GM19238 (cell line): ENCODE measurements at regions not wholly inside any gene's neighbourhood (a gene's known extent, or its start where the extent isn't known, plus 50 kb on each side); places are given as distances from the start of the nearest gene placed in this dataset.
"Not testable (repeated sequence)": the region's sequence is repeated elsewhere in the genome, so short reads cannot be mapped to it uniquely, and the experiment has no call there.

Experiments
- DNase-seq: peaks from one replicate; pipeline ENCODE4 v3.0.0; 2011; ENCODE audit warnings: low spot score; ENCODE audit not compliant: insufficient read length

DNA sequence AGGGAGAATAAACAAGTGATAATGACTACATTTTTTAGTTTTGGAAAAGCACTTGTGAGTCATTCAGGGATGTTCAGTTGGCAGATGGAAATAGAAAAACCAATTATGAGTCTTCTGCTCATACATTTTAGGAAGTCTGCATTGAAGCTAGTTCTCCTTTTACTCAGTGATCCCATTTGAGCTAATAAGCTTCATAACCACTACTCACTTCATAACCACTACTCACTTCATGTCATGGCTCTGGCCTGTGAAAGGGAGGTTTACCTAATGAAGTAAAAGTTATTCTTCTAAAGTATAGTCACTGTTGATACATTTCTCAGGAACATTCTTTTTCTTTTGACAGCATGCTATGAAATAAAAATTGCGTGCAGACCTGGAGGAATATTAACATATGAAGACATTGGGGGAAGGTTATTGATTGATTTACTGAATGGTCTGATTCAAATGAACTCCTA, 948.7 kb downstream of the TSN start:
- DNase-seq = no peak

DNA sequence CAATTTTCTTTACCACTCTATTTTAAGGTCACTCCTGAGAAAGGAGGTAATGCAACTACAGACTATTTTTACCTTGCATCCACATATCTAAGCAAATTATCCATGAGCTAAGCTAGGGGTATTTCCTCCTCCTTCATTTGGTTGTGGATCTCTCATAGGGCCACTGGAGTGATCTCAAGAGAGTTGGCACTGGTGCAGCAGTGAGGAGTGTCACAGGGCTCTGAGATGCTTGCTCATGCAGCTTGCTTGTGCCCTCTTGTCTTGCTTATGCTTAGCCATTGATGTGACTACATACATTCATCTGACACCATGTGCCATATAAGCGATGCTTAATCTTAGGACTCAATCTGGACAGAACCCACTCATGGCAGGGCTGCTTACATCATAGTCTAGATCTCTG, 950.3 kb downstream of the TSN start:
- DNase-seq = no peak

DNA sequence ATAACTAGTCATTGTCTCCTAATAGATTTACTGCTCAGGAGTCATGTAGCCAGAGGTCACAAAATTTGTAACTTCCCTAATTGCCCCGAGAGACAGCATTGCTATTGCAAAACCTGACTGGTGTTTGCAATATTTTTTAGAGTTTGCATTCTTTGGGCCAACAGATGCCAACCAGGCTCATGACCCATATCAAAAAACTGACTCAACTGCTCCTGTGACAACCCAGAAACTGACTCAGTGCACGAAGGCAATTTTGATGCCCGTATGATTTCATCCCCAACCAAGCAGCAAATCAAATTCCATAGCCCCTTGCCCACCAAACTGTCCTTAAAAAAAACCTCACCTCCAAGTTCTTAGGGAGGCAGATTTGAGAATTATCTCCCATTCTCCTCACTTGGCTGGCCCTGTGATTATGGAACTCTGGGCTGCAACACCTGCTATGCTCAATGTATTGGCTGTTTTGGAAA, 951.3 kb downstream of the TSN start:
- no peak for DNase-seq

- no peak for DNase-seq
These were observed 951.9 kb downstream of the TSN start for GRCh38 chr2:122707224-122707824.

DNA sequence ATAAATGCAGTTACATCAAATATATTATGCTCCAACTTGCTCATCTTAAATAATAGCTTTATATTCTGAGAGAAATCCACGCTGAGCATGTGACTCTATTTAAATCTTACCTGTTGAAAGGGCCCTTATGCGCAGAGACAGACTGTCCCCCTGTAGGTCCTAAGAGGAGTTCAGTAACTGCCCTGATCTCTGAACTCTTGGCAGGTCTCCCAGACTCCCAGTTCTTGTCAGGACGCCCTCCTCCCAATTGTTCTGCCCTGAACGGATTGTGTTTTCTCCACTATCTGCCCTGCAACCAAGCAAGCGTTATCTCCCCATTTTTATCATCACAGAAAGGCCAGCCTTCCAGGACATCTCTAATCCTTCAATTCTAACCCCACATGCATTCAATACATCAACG, 954.6 kb downstream of the TSN start:
- no peak for DNase-seq

- no peak for DNase-seq
These were observed 958.3 kb downstream of the TSN start for GRCh38 chr2:122713800-122714199.

GRCh38 chr2:122720822-122721221, 965.4 kb downstream of the TSN start:
- not testable (repeated sequence) for DNase-seq

DNA sequence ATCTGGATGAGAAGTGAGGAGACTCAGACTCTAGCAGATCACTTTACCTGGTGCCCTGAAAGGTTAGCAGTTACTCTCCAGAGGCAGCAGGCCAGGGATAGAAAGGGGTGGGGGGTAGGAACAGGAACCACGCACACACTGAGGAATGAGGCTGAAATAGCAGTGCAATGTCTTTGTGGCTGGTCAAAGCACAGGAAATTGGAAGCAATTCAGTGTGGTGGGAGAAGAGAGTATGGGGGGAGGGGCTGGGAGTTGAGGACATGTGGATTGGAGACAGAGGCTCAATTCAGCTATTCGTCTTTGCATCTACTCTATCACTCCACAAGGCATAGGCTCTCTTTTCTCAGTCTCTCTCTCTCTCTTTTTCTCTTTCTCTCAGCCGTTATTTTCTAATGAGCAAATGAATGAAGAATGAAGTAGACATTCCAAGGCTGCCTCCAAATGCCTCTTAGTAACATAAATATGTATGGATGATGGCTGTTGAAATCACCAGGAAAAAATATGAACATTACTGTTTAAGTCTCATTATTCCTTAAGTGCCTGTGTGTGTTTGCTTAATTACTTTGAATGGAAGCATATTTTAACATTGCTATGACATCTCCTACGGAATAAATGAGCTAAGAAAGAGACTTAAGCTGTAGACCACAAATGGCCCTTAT, 979.4 kb downstream of the TSN start:
- DNase-seq = no peak

DNA sequence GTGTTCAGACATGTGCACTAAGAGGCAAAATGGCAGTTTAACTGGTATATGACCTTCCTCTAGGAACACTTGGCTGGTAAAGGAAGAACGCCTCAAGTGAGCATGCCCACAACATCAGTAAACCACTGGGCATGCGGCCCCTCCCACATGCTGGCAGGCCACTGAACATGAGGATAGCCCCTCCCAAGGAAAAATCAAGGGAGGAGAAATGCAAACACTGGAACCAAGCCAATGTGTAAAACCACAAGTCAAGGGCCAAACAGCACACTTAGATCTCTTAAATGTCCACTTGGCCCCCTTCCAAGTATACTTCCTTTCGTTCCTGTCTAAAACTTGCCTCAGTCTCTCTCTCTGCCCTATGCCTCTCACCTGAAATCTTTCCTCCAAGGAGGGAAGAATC, 980.8 kb downstream of the TSN start:
- no peak for DNase-seq

- no peak for DNase-seq
These were observed 982.1 kb downstream of the TSN start for GRCh38 chr2:122737429-122738077.

- no peak for DNase-seq
These were observed 984.5 kb downstream of the TSN start for GRCh38 chr2:122739732-122740593.

GRCh38 chr2:122740594-122740948, 985.1 kb downstream of the TSN start:
- DNase-seq = no peak

DNA sequence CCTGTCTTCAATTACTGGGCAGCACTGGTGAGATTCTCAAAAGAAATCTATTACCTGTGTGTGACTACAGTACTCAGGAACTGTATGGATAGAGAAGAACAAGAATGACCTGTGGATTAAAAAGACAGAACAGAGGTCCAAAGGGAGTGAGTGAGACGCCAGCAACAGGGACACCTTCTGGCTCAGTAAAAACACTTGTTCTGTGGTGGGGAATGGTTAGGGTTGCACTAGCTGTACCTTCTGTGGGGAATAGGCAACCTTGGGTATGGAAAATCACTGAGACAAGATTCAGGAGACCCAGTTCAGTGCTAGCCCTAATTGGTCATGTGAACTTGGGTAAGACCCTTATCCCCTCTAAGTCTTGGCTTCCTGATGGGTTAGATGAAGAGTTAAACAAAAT, 986.0 kb downstream of the TSN start:
- no peak for DNase-seq

- no peak for DNase-seq
These were observed 987.7 kb downstream of the TSN start for GRCh38 chr2:122743021-122743675.

- no peak for DNase-seq
These were observed 990.2 kb downstream of the TSN start for GRCh38 chr2:122745603-122746002.

DNA sequence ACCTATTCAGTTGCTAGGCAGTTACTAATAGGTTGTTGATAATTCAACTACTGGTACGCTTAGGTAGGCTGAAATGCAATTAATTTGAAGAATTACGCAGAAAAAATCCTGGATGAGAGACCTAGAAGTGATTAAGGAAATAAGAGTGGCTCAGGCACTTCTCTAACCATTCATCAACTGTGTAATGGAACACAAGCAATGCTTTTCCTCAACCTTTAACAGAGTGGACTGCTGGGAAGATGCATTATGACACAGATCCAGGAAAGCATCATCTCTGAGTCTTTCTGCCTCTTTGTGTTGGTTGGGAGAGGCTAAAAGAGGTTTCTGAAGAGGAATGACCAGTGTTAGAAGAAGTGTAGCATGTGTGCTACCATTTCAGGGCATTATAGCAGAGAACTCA, 992.2 kb downstream of the TSN start:
- no peak for DNase-seq

GRCh38 chr2:122748552-122749011, 993.1 kb downstream of the TSN start:
- DNase-seq = no peak

DNA sequence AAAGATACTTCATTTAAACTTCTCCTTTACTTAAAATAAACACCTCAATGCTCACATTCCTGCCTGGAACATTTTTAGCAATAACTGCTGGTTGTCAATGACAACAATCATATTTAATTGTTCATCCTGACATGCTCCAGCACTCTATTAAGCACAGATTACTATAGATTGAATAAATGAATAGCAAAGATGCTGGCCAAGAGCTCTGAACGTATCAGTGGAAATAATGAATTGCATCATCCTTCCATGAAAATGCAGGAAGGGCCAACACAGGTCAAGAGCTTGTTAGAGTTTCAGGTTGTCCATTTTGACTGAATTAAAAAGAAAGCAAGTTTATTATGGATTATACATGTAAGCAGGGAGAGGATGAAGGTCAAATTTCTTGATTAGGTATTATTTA, 994.0 kb downstream of the TSN start:
- DNase-seq = no peak

GRCh38 chr2:122750095-122750494, 994.6 kb downstream of the TSN start:
- no peak for DNase-seq

DNA sequence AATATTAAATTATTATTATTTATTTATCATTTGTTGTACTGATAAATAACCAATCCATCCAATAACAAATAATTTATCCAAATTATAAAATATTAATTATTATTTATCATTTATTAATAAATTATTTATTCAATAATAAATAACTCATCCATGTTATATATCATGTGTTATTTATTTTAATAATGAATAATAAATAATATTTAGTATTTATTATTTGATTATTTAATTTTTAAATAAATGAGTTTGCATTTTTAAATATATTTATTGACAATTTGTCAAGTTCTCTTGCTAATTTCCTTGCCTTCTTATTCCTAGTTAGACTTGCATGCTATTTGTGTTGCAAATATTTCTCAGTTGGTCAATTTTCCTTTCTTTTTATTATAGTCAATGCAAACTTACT, 995.4 kb downstream of the TSN start:
- no peak for DNase-seq

DNA sequence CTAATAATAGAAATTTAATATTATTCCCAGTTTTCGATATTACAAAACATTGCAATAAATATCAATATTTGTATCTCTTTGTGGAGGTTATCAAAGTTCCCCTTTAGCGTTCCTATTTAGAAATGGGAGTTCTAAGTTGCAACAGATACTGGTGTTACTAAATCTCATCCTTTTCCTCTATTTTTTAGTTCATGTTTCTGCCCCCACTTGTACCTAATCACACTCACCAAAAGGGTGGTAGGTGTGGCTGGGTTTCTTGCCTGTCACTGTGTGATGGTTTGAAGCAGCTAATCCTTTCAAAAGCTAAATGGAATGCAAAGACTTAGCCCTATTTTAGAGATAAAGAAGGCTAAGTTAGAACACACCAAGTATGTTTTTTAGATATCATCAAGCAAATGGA, 997.9 kb downstream of the TSN start:
- no peak for DNase-seq
